WERI-Rb-1 (cell line): ENCODE measurements at regions not wholly inside any gene's neighbourhood (a gene's known extent, or its start where the extent isn't known, plus 50 kb on each side); places are given as distances from the start of the nearest gene placed in this dataset.

Experiments used
- DNase-seq: peaks from one replicate; pipeline ENCODE4 v3.0.0-alpha.2; 2020
- H3K27ac ChIP-seq: fragments of 250-450 bp; sonication (Bioruptor Pico); 2 replicates; pipeline ENCODE4 v1.5.1; 2020; ENCODE audit warnings: mild to moderate bottlenecking, moderate library complexity
- H3K27me3 ChIP-seq: fragments of 250-450 bp; sonication (Bioruptor Pico); 2 replicates; pipeline ENCODE4 v1.5.1; 2021; ENCODE audit warnings: mild to moderate bottlenecking, low read depth, moderate library complexity; ENCODE audit not compliant: insufficient read depth, severe bottlenecking
- H3K36me3 ChIP-seq: fragments of 250-450 bp; sonication (Bioruptor Pico); 2 replicates; pipeline ENCODE4 v1.5.1; 2020; ENCODE audit warnings: mild to moderate bottlenecking, moderate library complexity
- H3K4me3 ChIP-seq: 2 replicates; pipeline ENCODE4 v1.5.1; 2011; ENCODE audit warnings: low read depth, mild to moderate bottlenecking, control low read depth, low read length
- H3K9me3 ChIP-seq: fragments of 250-450 bp; sonication (Bioruptor Pico); 2 replicates; pipeline ENCODE4 v1.5.1; 2021; ENCODE audit warnings: mild to moderate bottlenecking, moderate library complexity; ENCODE audit not compliant: severe bottlenecking
- TF ChIP-seq, protein P1 (sequence below): IDR thresholded peaks from 2 replicates; pipeline ENCODE4 v1.5.1; 2011; ENCODE audit warnings: low read depth, mild to moderate bottlenecking, control low read depth, inconsistent platforms, low read length

DNA sequence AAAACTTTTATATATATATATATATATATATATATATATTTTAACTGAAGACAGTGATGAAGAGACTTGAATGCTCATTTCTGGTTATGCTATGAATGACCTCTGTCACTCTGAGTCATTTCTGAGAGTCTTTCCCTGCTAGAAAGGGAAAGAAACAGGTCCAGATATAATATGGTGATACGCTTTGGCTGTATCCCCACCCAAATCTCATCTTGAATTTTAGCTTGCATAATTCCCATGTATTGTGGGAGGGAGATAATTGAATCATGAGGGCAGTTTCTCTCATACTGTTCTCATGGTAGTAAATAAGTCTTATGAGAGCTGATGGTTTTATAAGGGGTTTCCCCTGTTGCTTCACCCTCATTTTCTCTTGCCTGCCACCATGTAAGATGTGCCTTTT is 254.1 kb upstream of the IGFBP7 start:
- H3K4me3 ChIP-seq = no peak overlapping the region
- no peaks in the 10 kb centered on the region for H3K27me3 ChIP-seq
- no peaks in the 10 kb centered on the region for H3K9me3 ChIP-seq
- H3K27ac ChIP-seq = no peak overlapping the region
- TF ChIP-seq, protein P1, sequence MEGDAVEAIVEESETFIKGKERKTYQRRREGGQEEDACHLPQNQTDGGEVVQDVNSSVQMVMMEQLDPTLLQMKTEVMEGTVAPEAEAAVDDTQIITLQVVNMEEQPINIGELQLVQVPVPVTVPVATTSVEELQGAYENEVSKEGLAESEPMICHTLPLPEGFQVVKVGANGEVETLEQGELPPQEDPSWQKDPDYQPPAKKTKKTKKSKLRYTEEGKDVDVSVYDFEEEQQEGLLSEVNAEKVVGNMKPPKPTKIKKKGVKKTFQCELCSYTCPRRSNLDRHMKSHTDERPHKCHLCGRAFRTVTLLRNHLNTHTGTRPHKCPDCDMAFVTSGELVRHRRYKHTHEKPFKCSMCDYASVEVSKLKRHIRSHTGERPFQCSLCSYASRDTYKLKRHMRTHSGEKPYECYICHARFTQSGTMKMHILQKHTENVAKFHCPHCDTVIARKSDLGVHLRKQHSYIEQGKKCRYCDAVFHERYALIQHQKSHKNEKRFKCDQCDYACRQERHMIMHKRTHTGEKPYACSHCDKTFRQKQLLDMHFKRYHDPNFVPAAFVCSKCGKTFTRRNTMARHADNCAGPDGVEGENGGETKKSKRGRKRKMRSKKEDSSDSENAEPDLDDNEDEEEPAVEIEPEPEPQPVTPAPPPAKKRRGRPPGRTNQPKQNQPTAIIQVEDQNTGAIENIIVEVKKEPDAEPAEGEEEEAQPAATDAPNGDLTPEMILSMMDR = no peak
- no peaks in the 10 kb centered on the region for H3K36me3 ChIP-seq
- no peak for DNase-seq

DNA sequence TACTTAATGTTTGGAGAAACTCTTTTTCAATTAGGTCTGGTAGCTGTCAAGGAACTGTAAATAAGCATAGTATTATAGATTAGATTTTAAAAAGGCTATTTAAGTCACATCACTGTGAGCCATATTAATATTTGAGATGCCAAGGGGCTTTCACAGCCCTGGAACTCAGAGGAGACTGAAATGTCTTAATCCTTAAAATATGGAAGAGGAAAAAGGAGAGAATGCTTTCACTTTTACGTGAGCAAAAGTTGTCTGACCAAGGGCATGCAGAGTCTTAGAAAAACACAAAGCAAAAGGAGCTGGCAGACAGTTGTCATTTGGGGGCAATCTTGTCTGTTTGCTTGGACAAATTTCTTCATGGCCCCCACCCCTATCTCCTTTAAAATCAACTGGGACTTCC is 253.2 kb upstream of the IGFBP7 start:
- no peaks in the 10 kb centered on the region for H3K9me3 ChIP-seq
- DNase-seq = no peak
- H3K27ac ChIP-seq = no peak overlapping the region
- no peak overlapping the region for H3K4me3 ChIP-seq
- TF ChIP-seq, protein P1 = no peak
- H3K36me3 ChIP-seq = no peaks in the 10 kb centered on the region
- H3K27me3 ChIP-seq = no peaks in the 10 kb centered on the region

DNA sequence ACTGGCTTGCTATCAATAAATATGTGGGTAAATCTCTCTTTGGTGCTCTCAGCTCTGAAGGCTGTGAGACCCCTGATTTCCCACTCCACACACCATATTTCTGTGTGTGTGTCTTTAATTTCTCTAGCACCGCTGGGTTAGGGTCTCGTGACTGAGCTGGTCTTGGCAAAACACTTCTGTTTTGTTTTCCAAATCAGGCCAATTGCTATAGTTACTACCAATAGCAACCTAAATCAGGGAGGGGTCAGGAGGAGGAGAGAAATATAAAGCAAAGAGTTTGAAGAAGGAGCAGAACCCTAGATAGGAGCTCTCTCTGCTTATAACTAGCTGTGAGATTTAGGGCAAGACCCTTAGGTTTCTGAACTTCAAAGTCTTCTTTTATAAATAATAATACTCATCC is 250.5 kb upstream of the IGFBP7 start:
- TF ChIP-seq, protein P1 = no peak
- Histone ChIP-seq H3K9me3 (no peaks in the 10 kb centered on the region), H3K4me3 (no peak overlapping the region), H3K27ac (no peak overlapping the region), H3K36me3 (no peaks in the 10 kb centered on the region), H3K27me3 (no peaks in the 10 kb centered on the region)
- no peak for DNase-seq

DNA sequence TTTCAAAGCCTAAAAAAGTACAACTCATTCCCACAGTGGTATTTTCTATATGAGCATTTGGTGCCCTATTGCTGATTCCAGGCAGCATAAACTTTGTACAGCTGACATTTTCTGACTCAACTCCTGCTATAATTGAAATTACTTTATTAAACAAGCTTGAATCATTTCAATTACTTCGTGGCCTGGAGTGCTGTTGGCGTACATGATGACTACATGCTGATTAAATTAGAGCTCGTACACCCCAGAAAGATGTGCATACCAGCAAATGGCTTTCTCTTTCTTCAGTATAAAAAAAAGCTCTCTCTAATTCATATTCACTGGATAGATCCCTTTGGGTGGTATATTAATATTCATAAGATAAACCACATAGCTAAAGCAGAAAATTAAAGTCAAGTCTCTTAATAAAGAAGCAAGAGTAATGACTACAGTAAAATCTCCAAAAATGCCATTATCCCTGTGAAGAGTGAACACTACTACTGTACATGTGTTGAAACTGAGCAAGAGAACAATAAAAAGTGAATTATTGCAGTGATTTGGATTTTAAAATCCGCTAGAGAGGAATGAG is 245.0 kb upstream of the IGFBP7 start:
- TF ChIP-seq, protein P1 = no peak
- no peak overlapping the region for H3K4me3 ChIP-seq
- no peaks in the 10 kb centered on the region for H3K27me3 ChIP-seq
- H3K9me3 ChIP-seq = no peaks in the 10 kb centered on the region
- H3K36me3 ChIP-seq = no peaks in the 10 kb centered on the region
- DNase-seq = no peak
- no peak overlapping the region for H3K27ac ChIP-seq

DNA sequence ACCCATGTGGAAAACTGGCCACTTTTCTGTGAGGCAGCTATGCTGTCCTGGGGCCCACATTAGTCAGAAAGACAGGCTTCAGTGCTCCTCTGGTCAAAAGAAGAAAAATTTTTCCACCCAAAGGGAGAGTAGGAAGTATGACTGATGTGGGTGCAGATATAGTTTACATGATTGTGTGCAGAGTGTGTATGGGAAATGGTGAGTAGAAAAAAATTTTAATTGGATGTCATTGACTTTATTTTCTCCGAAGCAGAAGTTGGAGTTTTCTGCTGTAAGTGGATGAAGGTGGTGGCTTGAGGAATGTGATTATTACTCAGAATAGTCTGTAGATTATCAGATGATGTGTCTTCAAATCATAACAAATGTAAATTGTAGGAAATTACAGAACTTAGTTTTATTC is 241.5 kb upstream of the IGFBP7 start:
- Histone ChIP-seq H3K9me3 (no peaks in the 10 kb centered on the region), H3K27ac (no peak overlapping the region), H3K4me3 (no peak overlapping the region), H3K27me3 (no peaks in the 10 kb centered on the region), H3K36me3 (no peaks in the 10 kb centered on the region)
- DNase-seq = no peak
- TF ChIP-seq, protein P1 = no peak

DNA sequence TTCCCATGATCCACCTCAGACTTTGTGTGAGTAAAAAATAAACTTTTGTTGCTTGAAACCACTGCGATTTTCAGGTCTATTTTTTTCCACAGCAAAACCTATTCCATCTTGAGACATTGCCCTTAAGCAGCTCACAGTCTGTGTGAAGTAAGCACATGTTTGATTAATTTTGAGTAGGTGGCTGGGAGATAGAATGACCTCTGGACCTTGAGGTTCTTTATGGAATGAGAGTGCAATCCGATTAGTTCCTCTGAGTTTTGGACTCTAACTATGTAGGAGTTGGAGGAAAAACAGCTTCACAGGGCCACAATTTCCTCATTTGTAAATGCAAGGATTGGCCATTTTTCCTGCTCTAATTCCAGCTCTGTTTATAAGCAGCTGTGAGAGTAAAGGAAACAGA is 234.1 kb upstream of the IGFBP7 start:
- Histone ChIP-seq H3K27me3 (no peaks in the 10 kb centered on the region), H3K36me3 (no peaks in the 10 kb centered on the region), H3K4me3 (no peak overlapping the region), H3K27ac (peak overlapping the region; percentile 42), H3K9me3 (no peaks in the 10 kb centered on the region)
- peak; percentile 17 for DNase-seq
- TF ChIP-seq, protein P1 = no peak
